ENCODE measurements at regions not wholly inside any gene's neighbourhood (a gene's known extent, or its start where the extent isn't known, plus 50 kb on each side); places are given as distances from the start of the nearest gene placed in this dataset.

GRCh38 chr6:87799651-87800050 is 97.6 kb upstream of the AKIRIN2 start:
- H3K9me3 ChIP-seq = no peaks in the 10 kb centered on the region
- H3K36me3 ChIP-seq = no peaks in the 10 kb centered on the region
- peaks cover 0 to 8% (median 2%) of the 10 kb centered on the region in 4 donors for H3K4me1 ChIP-seq
- H3K27ac ChIP-seq = no peak overlapping the region
- intact Hi-C loops (cut with DNase I; ENCODE audit: low total_unique reads) = loop anchor here (10.0 kb wide), 1 partner anchor 135 kb away; no protein-coding TSS in a partner anchor
- 67 to 80% (median 77%) methylated on average over 6 of the region's 6 CpGs for WGBS, 5 donors
- H3K4me3 ChIP-seq = no peak overlapping the region
- TF ChIP-seq EP300 (IDR thresholded peaks at IDR 0.05) (no peak), POLR2A (IDR thresholded peaks at IDR 0.05) (no peak), POLR2AphosphoS5 (IDR thresholded peaks at IDR 0.05) (no peak)
- TF ChIP-seq, protein P1, sequence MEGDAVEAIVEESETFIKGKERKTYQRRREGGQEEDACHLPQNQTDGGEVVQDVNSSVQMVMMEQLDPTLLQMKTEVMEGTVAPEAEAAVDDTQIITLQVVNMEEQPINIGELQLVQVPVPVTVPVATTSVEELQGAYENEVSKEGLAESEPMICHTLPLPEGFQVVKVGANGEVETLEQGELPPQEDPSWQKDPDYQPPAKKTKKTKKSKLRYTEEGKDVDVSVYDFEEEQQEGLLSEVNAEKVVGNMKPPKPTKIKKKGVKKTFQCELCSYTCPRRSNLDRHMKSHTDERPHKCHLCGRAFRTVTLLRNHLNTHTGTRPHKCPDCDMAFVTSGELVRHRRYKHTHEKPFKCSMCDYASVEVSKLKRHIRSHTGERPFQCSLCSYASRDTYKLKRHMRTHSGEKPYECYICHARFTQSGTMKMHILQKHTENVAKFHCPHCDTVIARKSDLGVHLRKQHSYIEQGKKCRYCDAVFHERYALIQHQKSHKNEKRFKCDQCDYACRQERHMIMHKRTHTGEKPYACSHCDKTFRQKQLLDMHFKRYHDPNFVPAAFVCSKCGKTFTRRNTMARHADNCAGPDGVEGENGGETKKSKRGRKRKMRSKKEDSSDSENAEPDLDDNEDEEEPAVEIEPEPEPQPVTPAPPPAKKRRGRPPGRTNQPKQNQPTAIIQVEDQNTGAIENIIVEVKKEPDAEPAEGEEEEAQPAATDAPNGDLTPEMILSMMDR (IDR thresholded peaks at IDR 0.05) = no peak
- H3K27me3 ChIP-seq = no peaks in the 10 kb centered on the region
- DNase-seq = no peak

DNA sequence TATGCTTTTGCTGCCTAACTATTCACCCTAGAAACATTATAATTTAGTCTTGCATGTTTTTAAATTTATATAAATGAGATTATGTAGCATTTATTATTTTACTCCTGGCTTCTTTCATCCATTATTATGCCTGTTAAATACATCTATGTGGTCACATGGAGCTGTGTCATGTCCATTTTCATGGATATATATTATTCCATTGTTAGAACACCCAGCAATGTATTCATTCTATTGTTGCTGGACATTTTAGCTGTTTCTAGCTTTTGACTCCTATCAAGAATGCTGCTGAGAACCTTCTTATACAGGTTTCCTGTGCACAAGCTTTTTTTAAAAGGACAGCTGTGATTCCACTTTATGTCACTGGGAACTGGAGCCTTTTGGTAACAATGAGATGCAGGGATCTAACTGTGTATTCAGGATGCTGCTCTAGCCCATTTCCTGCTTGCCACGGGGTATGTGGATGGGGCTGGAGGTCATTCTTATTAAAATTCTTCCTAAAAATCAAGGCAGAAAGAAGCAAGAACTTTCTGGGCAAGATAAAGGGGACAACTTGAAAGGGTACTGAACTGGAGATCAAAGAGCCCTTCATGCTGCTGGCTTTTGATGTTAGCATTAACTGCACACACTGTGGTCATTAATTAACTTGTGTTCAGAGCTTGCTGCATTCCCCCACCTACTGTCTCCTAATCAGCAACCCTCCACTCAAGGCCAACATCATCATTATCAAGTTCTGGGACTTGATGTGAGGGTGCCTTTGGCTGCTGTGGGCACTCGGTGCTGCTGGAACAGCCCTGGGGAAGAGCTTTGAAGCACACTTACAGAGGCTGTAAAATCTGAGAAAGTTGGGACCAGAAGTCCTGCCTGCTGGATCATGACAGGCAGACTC is 96.6 kb upstream of the AKIRIN2 start:
- no peak for DNase-seq
- Histone ChIP-seq H3K27ac (no peak overlapping the region), H3K9me3 (no peaks in the 10 kb centered on the region), H3K4me1 (peaks cover 0 to 8% (median 2%) of the 10 kb centered on the region in 4 donors), H3K27me3 (no peaks in the 10 kb centered on the region), H3K4me3 (no peak overlapping the region), H3K36me3 (no peaks in the 10 kb centered on the region)
- 20 to 29% (median 25%) methylated on average over 2 of the region's 2 CpGs for WGBS, 5 donors
- intact Hi-C loops (cut with DNase I; ENCODE audit: low total_unique reads) = loop anchor here (10.0 kb wide), 1 partner anchor 134 kb away; no protein-coding TSS in a partner anchor
- TF ChIP-seq EP300 (IDR thresholded peaks at IDR 0.05) (no peak), POLR2A (IDR thresholded peaks at IDR 0.05) (no peak)
- TF ChIP-seq, protein P1 (IDR thresholded peaks at IDR 0.05) = no peak

GRCh38 chr6:87794922-87795885 is 93.2 kb upstream of the AKIRIN2 start:
- H3K4me3 ChIP-seq = no peak overlapping the region
- no peaks in the 10 kb centered on the region for H3K27me3 ChIP-seq
- H3K4me1 ChIP-seq = peaks cover 0 to 13% (median 2%) of the 10 kb centered on the region in 4 donors
- WGBS, 5 donors = 73 to 83% (median 74%) methylated on average over 11 of the region's 11 CpGs
- no peaks in the 10 kb centered on the region for H3K36me3 ChIP-seq
- DNase-seq = no peak
- intact Hi-C loops (cut with DNase I; ENCODE audit: low total_unique reads) = loop anchor here (10.0 kb wide), 1 partner anchor 130 kb away; no protein-coding TSS in a partner anchor
- TF ChIP-seq POLR2A (IDR thresholded peaks at IDR 0.05) (no peak), EP300 (IDR thresholded peaks at IDR 0.05) (no peak), POLR2AphosphoS5 (IDR thresholded peaks at IDR 0.05) (no peak)
- TF ChIP-seq, protein P1 (IDR thresholded peaks at IDR 0.05) = no peak
- H3K9me3 ChIP-seq = no peaks in the 10 kb centered on the region
- no peak overlapping the region for H3K27ac ChIP-seq

- Histone ChIP-seq H3K9me3 (no peaks in the 10 kb centered on the region), H3K4me1 (peaks cover 0 to 13% (median 2%) of the 10 kb centered on the region in 4 donors), H3K27me3 (no peaks in the 10 kb centered on the region), H3K27ac (no peak overlapping the region), H3K4me3 (no peak overlapping the region), H3K36me3 (no peaks in the 10 kb centered on the region)
- WGBS, 5 donors = 86 to 93% (median 89%) methylated on average over 2 of the region's 2 CpGs
- intact Hi-C loops (cut with DNase I; ENCODE audit: low total_unique reads) = loop anchor here (10.0 kb wide), 1 partner anchor 129 kb away; no protein-coding TSS in a partner anchor
- TF ChIP-seq EP300 (IDR thresholded peaks at IDR 0.05) (no peak), POLR2A (IDR thresholded peaks at IDR 0.05) (no peak), POLR2AphosphoS5 (IDR thresholded peaks at IDR 0.05) (no peak)
- TF ChIP-seq, protein P1 (IDR thresholded peaks at IDR 0.05) = no peak
- DNase-seq = no peak
These were observed 91.3 kb upstream of the AKIRIN2 start for GRCh38 chr6:87793315-87793714.
